Right atrium auricular region (tissue), 2 donors: ENCODE measurements at regions not wholly inside any gene's neighbourhood (a gene's known extent, or its start where the extent isn't known, plus 50 kb on each side); places are given as distances from the start of the nearest gene placed in this dataset.

Experiments used
- DNase-seq: peaks from one replicate; pipeline ENCODE4 v3.0.0-alpha.2; 2019; ENCODE audit warnings: low spot score
- H3K27ac ChIP-seq, 2 donors: fragments of 200-600 bp; sonication (generic); 1 replicate in 1 of 2; 2 replicates in 1 of 2; pipeline ENCODE4 v1.5.1; 2016 to 2019
- H3K27me3 ChIP-seq, 2 donors: fragments of 200-600 bp; sonication (generic); one replicate each; pipeline versions ENCODE4 v1.5.1 to v1.6.0; 2017 to 2019
- H3K36me3 ChIP-seq: fragments of 200-600 bp; sonication (generic); one replicate; pipeline ENCODE4 v1.5.1; 2016
- H3K4me1 ChIP-seq, 2 donors: fragments of 200-600 bp; sonication (generic); one replicate each; pipeline versions ENCODE4 v1.5.1 to v1.6.0; 2017 to 2019
- H3K4me3 ChIP-seq, 2 donors: fragments of 200-600 bp; sonication (generic); 1 replicate in 1 of 2; 2 replicates in 1 of 2; pipeline ENCODE4 v1.5.1; 2017 to 2019; ENCODE audit warnings: mild to moderate bottlenecking in 1 of 2, moderate library complexity in 1 of 2
- H3K9me3 ChIP-seq, 2 donors: fragments of 200-600 bp; sonication (generic); one replicate each; pipeline ENCODE4 v1.5.1; 2019
- CTCF ChIP-seq, 2 donors: fragments of 200-600 bp; sonication (generic); IDR thresholded peaks; one replicate each; pipeline ENCODE4 v1.5.1; 2019; ENCODE audit warnings: antibody characterized with exemption in 2 of 2

DNA sequence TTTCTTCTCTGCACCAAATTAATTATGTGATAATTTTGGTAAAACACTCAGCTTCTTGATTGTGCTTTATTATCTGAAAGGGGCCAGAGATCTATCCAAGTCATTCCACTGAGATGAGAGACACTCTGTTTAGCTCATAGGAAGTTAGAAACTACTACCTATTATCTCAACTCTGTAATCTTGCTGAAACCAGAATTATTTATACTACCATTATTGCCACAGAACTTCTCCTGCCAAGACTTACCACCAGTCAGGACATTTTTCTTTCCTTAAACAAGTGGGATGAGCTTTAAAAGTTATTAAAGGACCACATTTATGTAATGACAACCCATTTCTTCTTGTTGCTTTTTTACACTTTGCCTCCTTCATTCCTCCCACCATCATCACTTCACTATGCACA is 855.6 kb upstream of the PIK3C3 start:
- H3K27ac ChIP-seq, result no peak overlapping the region
- no peaks in the 10 kb centered on the region for H3K4me1 ChIP-seq
- H3K9me3 ChIP-seq, result peaks cover 0 to 18% of the 10 kb centered on the region in 2 donors
- H3K27me3 ChIP-seq, result no peaks in the 10 kb centered on the region
- DNase-seq, result no peak
- no peaks in the 10 kb centered on the region for H3K36me3 ChIP-seq
- H3K4me3 ChIP-seq, result no peak overlapping the region
- TF ChIP-seq CTCF (IDR thresholded peaks at IDR 0.05), result no peak

- Histone ChIP-seq H3K9me3 (no peaks in the 10 kb centered on the region), H3K4me3 (no peak overlapping the region), H3K4me1 (no peaks in the 10 kb centered on the region), H3K27ac (no peak overlapping the region), H3K27me3 (no peaks in the 10 kb centered on the region), H3K36me3 (no peaks in the 10 kb centered on the region)
- DNase-seq, result no peak
- no peak for TF ChIP-seq CTCF (IDR thresholded peaks at IDR 0.05)
These were observed 858.5 kb upstream of the PIK3C3 start for GRCh38 chr18:41096504-41096903.

DNA sequence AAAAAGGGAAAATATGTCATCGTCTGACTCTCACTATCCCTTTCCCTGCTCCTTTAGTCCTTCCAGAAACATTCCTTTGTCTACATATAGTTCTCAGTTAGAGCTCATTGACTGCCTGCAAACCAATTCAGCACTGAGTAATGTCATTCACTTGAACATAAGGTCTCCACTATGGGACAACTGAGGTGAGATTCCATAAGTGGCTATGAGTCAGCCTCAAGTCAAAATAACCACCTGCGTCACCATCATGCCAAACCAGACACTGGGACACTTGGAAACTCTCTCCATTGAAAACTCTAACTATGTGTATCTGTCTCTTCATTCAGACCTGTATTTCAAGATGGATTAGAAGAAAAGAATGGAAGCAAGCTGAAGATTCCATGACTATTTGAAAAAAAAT is 878.0 kb upstream of the PIK3C3 start:
- Histone ChIP-seq H3K27ac (no peak overlapping the region), H3K27me3 (no peaks in the 10 kb centered on the region), H3K9me3 (no peaks in the 10 kb centered on the region), H3K4me3 (no peak overlapping the region), H3K4me1 (no peaks in the 10 kb centered on the region), H3K36me3 (no peaks in the 10 kb centered on the region)
- no peak for TF ChIP-seq CTCF (IDR thresholded peaks at IDR 0.05)
- no peak for DNase-seq

GRCh38 chr18:41075212-41075611 is 879.8 kb upstream of the PIK3C3 start:
- H3K4me3 ChIP-seq, result no peak overlapping the region
- H3K36me3 ChIP-seq, result no peaks in the 10 kb centered on the region
- DNase-seq, result no peak
- H3K27ac ChIP-seq, result no peak overlapping the region
- no peak for TF ChIP-seq CTCF (IDR thresholded peaks at IDR 0.05)
- H3K9me3 ChIP-seq, result no peaks in the 10 kb centered on the region
- H3K4me1 ChIP-seq, result no peaks in the 10 kb centered on the region
- no peaks in the 10 kb centered on the region for H3K27me3 ChIP-seq

GRCh38 chr18:41073372-41073954 is 881.6 kb upstream of the PIK3C3 start:
- Histone ChIP-seq H3K9me3 (no peaks in the 10 kb centered on the region), H3K4me3 (no peak overlapping the region), H3K36me3 (no peaks in the 10 kb centered on the region), H3K4me1 (no peaks in the 10 kb centered on the region), H3K27me3 (no peaks in the 10 kb centered on the region), H3K27ac (no peak overlapping the region)
- TF ChIP-seq CTCF (IDR thresholded peaks at IDR 0.05), result no peak
- DNase-seq, result no peak

DNA sequence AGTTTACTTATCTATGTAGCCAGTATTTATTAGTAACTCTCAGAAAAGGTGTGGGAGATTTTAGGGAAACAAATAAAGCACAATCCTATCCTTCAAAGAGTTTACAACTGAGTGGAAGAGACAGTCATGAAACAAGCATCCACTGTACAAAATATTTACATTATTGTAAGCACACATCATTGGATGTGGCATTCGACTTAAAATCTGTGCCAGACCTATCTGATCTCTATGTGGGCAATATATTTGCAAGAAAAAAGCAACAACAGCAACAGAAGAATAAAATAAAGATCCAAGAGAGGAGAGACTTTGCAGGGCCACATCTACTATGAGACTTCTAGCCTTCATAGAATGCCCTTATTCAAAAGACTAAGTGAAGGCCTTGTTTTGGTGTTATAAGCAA is 882.1 kb upstream of the PIK3C3 start:
- no peak for DNase-seq
- Histone ChIP-seq H3K36me3 (no peaks in the 10 kb centered on the region), H3K27ac (no peak overlapping the region), H3K27me3 (no peaks in the 10 kb centered on the region), H3K4me3 (no peak overlapping the region), H3K4me1 (no peaks in the 10 kb centered on the region), H3K9me3 (no peaks in the 10 kb centered on the region)
- TF ChIP-seq CTCF (IDR thresholded peaks at IDR 0.05), result no peak
